ENCODE measurements at regions not wholly inside any gene's neighbourhood (a gene's known extent, or its start where the extent isn't known, plus 50 kb on each side); places are given as distances from the start of the nearest gene placed in this dataset.

DNA sequence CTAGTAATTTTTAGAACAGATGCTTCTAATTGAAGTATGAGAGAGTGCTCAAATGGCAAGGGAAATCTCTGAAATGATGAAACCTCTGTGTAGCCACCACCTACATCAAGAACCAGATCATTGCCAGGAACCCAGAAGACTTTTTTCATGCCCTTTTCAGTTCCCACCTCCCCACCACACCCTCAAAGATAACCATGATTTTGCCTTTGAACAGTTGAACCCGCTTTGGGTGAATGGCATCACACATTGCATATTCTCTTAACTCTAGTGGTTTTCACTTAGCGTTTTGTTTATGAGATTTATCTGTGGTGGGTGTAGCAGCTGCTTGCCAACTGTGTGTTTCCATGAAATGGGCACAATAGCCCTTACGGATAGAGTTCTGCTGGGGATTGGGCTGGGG, 142.9 kb upstream of the HDAC4 start:
- TF ChIP-seq, protein P1, sequence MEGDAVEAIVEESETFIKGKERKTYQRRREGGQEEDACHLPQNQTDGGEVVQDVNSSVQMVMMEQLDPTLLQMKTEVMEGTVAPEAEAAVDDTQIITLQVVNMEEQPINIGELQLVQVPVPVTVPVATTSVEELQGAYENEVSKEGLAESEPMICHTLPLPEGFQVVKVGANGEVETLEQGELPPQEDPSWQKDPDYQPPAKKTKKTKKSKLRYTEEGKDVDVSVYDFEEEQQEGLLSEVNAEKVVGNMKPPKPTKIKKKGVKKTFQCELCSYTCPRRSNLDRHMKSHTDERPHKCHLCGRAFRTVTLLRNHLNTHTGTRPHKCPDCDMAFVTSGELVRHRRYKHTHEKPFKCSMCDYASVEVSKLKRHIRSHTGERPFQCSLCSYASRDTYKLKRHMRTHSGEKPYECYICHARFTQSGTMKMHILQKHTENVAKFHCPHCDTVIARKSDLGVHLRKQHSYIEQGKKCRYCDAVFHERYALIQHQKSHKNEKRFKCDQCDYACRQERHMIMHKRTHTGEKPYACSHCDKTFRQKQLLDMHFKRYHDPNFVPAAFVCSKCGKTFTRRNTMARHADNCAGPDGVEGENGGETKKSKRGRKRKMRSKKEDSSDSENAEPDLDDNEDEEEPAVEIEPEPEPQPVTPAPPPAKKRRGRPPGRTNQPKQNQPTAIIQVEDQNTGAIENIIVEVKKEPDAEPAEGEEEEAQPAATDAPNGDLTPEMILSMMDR (conservative IDR thresholded peaks at IDR 0.05 in 1 of 2, IDR thresholded peaks at IDR 0.05 in 1 of 2; ENCODE audit: low read depth in 1 of 2, low read length in 2 of 2) = no peak
- no peak for TF ChIP-seq EZH2 (IDR thresholded peaks at IDR 0.05; ENCODE audit: low read length, missing control alignments)
